GM12864 (cell line): ENCODE measurements at regions not wholly inside any gene's neighbourhood (a gene's known extent, or its start where the extent isn't known, plus 50 kb on each side); places are given as distances from the start of the nearest gene placed in this dataset.

Experiments used
- DNase-seq: peaks from one replicate; pipeline ENCODE4 v3.0.0-alpha.2; 2011; ENCODE audit warnings: low read depth
- H3K4me3 ChIP-seq: 2 replicates; pipeline ENCODE4 v1.5.1; 2011; ENCODE audit warnings: mild to moderate bottlenecking, low read depth, low read length, control low read depth
- TF ChIP-seq, protein P1 (sequence below): IDR thresholded peaks from 2 replicates; pipeline ENCODE4 v1.5.1; 2011; ENCODE audit warnings: low read depth, mild to moderate bottlenecking, moderate library complexity, low read length, control low read depth, inconsistent platforms; ENCODE audit errors: missing control alignments

DNA sequence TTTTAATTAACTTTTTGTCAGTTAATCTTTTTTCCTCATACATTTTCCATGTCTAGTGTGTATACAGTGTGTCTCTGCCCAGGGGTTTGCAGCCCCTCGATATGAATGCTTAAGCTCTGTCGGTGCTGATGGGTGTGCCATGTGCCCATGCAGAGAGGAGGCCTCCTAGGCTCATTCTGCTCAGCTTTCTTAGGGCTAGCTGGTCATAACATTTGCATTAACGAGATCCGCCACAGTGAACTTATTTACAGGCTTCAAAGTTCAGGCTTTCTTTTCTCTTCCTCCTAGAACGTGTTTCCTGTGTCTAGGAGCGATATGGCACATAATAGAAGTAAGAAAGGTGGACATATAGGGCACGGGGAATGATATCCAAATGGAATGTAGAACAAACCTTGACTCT is 783.3 kb downstream of the PLCL1 start:
- TF ChIP-seq, protein P1, sequence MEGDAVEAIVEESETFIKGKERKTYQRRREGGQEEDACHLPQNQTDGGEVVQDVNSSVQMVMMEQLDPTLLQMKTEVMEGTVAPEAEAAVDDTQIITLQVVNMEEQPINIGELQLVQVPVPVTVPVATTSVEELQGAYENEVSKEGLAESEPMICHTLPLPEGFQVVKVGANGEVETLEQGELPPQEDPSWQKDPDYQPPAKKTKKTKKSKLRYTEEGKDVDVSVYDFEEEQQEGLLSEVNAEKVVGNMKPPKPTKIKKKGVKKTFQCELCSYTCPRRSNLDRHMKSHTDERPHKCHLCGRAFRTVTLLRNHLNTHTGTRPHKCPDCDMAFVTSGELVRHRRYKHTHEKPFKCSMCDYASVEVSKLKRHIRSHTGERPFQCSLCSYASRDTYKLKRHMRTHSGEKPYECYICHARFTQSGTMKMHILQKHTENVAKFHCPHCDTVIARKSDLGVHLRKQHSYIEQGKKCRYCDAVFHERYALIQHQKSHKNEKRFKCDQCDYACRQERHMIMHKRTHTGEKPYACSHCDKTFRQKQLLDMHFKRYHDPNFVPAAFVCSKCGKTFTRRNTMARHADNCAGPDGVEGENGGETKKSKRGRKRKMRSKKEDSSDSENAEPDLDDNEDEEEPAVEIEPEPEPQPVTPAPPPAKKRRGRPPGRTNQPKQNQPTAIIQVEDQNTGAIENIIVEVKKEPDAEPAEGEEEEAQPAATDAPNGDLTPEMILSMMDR = no peak
- DNase-seq = no peak
- H3K4me3 ChIP-seq = no peak overlapping the region

DNA sequence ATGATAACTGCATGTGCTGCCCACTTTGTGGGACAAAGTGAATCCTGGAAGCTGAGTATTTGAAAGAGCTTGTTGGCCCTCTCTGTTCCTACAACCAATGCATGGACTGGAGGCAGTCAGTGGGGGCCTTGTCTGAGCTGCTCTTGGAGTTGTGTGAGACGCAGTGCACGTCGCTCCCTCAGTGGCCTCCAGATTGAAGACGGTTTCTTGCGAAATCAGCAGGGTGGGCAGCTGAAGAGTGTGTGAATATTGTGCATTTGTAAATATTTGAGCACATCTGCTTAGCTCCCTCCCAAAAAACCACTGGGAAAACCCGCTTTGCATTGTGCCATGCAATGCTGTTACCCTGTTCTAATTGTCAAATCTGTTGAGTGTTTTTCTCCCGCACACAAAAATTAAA is 782.8 kb downstream of the PLCL1 start:
- no peak for DNase-seq
- TF ChIP-seq, protein P1 = no peak
- H3K4me3 ChIP-seq = no peak overlapping the region

DNA sequence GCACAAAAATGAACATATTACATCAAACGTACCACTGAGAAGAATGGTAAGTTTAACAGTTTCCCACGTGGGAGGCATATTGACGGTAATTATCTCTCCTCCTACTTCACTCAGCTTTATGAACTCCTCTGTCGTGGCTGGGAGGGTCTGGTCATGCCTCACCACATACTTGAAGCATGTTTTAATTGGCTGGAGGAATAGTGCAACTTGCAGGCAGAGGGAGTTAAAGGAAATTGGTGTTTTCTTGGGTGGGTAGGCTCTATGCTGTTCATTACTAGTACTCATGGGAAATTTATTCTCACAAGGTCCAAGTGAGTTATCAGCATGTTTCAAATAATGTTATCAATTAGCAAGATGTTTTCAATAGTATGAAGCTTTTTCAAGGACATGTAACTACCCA is 767.0 kb downstream of the PLCL1 start:
- TF ChIP-seq, protein P1 = no peak
- no peak overlapping the region for H3K4me3 ChIP-seq
- DNase-seq = no peak

DNA sequence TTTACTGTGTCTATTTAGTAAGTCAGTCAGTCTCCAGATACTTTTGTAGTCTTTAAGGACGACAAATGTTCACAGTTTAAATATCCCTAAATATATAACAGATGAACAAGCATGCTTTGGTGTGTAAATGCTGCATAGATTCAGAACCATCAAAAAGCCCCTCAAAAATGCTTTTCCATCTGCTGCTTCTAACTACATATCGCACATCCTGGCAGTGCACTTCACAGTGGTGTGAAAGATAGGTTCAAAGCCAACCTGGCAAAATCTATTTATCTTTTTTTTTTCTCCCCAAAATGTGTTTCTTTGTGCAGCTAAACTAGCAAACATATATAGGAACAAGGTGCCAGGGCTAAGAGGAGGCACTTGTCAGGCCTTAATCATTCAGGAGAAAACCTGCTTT is 753.8 kb downstream of the PLCL1 start:
- TF ChIP-seq, protein P1 = no peak
- no peak for DNase-seq
- H3K4me3 ChIP-seq = no peak overlapping the region

DNA sequence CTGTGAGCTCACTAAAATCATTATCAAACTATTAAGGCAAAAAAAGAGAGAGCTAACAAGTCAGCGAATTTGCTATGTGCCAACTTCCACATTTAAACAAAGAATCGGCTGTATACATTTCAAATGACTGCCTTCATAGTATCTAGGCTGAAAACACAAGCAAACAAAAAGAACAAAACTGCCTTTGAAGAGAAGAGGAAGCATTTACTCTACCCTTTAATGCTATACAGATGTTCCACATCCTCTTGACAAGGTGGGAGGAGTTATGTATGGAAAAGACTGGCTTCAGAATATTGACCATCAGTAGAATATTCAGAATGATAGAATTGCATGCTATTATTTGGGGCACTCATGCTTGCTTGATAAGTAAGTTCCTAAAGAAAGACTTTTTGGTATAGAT is 741.7 kb downstream of the PLCL1 start:
- DNase-seq = no peak
- TF ChIP-seq, protein P1 = no peak
- no peak overlapping the region for H3K4me3 ChIP-seq

DNA sequence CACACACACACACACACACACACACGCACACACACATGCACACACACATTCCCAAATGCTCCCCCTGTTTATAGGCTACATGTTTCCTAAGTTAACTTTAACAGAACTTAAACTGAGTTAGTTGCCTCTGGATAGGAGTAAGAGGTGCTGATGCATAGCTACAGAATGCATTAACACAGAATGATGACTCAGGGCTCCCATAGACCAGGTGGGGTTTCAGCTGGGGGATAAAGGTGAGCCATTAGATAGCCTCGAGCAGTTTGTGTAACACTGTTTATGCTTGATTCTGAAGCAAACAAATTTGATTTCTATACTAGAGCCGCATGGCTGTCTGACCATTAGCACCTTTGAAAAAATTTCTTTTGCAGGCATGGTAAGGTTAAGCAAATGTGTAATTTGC is 741.0 kb downstream of the PLCL1 start:
- TF ChIP-seq, protein P1 = no peak
- no peak overlapping the region for H3K4me3 ChIP-seq
- no peak for DNase-seq

DNA sequence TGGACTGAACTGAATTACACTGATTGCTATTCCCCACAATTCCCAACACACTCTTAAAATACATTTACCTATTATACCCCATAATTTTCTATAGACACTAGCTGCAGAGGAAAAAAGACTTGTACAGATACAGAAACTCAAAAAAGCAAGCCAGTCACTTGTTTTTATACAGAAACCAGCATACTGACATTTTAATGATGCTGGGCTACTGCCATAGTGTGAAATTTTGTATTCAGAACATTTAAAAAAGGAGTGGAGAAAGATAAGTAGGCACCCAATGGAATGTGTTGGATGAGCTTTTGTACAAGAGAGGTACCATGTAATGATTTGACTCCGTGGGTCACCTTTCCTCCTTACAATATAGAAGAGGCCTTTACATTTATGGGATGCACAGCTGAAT is 740.1 kb downstream of the PLCL1 start:
- no peak overlapping the region for H3K4me3 ChIP-seq
- no peak for DNase-seq
- TF ChIP-seq, protein P1 = no peak
